Subcutaneous abdominal adipose tissue (tissue), 5 donors: ENCODE measurements at regions not wholly inside any gene's neighbourhood (a gene's known extent, or its start where the extent isn't known, plus 50 kb on each side); places are given as distances from the start of the nearest gene placed in this dataset.

Experiments
- H3K27ac ChIP-seq: one replicate; pipeline ENCODE4 v1.7.0; 2013; ENCODE audit warnings: low read depth, mild to moderate bottlenecking, inconsistent platforms, low read length, moderate library complexity
- H3K27me3 ChIP-seq, 5 donors: one replicate each; pipeline ENCODE4 v1.7.0; 2013; ENCODE audit warnings: low read length in 5 of 5, inconsistent platforms in 1 of 5; ENCODE audit not compliant: control insufficient read depth in 5 of 5, insufficient read depth in 4 of 5
- H3K36me3 ChIP-seq, 5 donors: one replicate each; pipeline ENCODE4 v1.7.0; 2013; ENCODE audit warnings: low read length in 5 of 5; ENCODE audit not compliant: control insufficient read depth in 5 of 5, insufficient read depth in 5 of 5
- H3K4me1 ChIP-seq, 5 donors: one replicate each; pipeline ENCODE4 v1.7.0; 2013; ENCODE audit warnings: low read length in 5 of 5, mild to moderate bottlenecking in 3 of 5, moderate library complexity in 1 of 5; ENCODE audit not compliant: control insufficient read depth in 5 of 5, insufficient read depth in 5 of 5
- H3K4me3 ChIP-seq, 5 donors: one replicate each; pipeline ENCODE4 v1.7.0; 2013; ENCODE audit warnings: low read length in 5 of 5, low read depth in 1 of 5
- H3K9ac ChIP-seq, 5 donors: one replicate each; pipeline ENCODE4 v1.7.0; 2013; ENCODE audit warnings: low read length in 5 of 5, mild to moderate bottlenecking in 4 of 5, moderate library complexity in 3 of 5
- H3K9me3 ChIP-seq, 5 donors: one replicate each; pipeline ENCODE4 v1.7.0; 2013; ENCODE audit warnings: low read length in 5 of 5; ENCODE audit not compliant: control insufficient read depth in 5 of 5
- donor health status: healthy.
- donor health status: healthy.
- donor health status: healthy.
- donor health status: healthy.
- donor health status: healthy.

DNA sequence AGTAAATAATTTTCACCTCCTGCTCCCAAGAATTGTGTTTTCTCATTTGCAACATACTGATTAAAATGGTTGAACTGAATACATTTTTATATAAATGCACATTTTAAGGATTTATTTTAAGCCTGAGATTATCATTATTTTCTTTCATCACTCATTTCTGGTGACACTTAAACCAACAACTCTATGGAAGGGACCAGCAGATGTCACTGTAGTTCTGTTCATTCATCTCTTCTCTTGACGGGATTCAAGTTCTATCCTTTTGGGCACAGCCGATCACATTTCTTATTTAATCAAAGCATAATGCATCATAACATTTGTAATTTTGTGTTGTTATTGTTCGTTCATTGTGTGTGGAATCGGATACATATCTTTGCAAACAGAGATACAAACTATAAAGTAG, 417.9 kb downstream of the HRH4 start:
- Histone ChIP-seq H3K9ac (no peak overlapping the region), H3K36me3 (no peaks in the 10 kb centered on the region), H3K27me3 (no peaks in the 10 kb centered on the region), H3K9me3 (peaks cover 0 to 5% (median 0%) of the 10 kb centered on the region in 5 donors), H3K4me3 (no peak overlapping the region), H3K27ac (no peak overlapping the region), H3K4me1 (peaks cover 0 to 4% (median 0%) of the 10 kb centered on the region in 5 donors)

DNA sequence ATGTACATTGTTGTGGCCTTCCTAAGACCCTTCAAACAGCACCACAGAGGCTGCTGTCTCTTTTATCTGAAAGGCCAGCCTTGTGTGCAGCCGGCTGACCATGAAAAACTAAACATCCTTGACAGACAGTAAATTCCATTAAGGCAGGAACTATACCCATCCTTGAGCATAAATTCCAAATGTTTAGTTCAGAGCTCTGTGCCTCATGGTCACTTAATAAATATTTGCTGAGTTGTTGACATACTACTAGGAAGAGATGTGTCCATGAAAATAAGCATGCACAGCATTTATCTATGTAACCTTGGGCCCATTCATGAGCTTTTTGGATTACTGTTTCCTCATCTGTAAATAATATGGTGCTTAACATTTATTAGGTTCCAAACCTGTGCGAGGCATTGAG, 424.8 kb downstream of the HRH4 start:
- Histone ChIP-seq H3K4me3 (no peak overlapping the region), H3K27me3 (no peaks in the 10 kb centered on the region), H3K4me1 (no peaks in the 10 kb centered on the region), H3K9ac (no peak overlapping the region), H3K36me3 (no peaks in the 10 kb centered on the region), H3K9me3 (peaks cover 0 to 6% (median 3%) of the 10 kb centered on the region in 5 donors), H3K27ac (no peak overlapping the region)

DNA sequence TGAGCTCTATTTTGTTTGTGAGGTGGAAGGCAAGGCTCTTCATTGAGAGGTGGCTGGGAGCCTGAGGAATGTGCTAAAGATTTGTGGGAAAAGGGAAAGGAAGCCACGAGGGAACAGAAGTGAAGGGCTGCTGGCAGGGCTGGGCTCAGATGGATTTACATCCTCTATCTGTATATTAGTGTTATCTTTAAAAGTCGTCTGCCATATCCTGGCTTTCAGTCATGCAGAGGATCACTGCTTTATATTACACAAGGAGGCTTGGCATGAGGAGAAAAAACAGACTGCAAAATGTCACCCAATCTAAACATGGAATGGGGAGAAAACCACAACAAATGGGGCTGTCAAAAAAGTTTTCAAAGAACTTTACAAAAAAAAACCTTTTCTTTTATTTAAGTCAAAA, 434.4 kb downstream of the HRH4 start:
- H3K4me1 ChIP-seq, result no peaks in the 10 kb centered on the region
- H3K27ac ChIP-seq, result no peak overlapping the region
- no peak overlapping the region for H3K9ac ChIP-seq
- no peaks in the 10 kb centered on the region for H3K36me3 ChIP-seq
- H3K27me3 ChIP-seq, result no peaks in the 10 kb centered on the region
- H3K9me3 ChIP-seq, result no peaks in the 10 kb centered on the region
- no peak overlapping the region for H3K4me3 ChIP-seq

DNA sequence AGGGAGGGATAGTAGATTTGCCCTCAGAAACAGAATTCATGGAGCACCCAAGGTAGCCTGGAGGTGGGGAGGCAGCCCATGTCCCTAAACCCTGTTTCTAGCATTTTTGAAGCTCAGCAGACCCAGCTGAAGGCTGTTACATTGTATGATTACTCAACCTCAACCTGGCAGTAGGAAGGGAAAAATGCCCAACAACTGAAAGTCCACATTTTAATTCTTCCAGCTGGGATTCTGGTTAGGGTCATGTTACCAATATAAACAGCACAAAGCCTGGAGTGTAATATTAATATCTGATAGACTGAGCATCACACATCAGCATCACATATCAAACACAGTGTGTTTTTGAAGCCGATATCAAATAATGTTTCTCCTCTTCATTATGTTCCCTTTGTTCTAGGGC, 437.0 kb downstream of the HRH4 start:
- no peak overlapping the region for H3K9ac ChIP-seq
- H3K4me1 ChIP-seq, result no peaks in the 10 kb centered on the region
- H3K9me3 ChIP-seq, result no peaks in the 10 kb centered on the region
- no peaks in the 10 kb centered on the region for H3K27me3 ChIP-seq
- H3K4me3 ChIP-seq, result no peak overlapping the region
- H3K27ac ChIP-seq, result no peak overlapping the region
- H3K36me3 ChIP-seq, result no peaks in the 10 kb centered on the region

DNA sequence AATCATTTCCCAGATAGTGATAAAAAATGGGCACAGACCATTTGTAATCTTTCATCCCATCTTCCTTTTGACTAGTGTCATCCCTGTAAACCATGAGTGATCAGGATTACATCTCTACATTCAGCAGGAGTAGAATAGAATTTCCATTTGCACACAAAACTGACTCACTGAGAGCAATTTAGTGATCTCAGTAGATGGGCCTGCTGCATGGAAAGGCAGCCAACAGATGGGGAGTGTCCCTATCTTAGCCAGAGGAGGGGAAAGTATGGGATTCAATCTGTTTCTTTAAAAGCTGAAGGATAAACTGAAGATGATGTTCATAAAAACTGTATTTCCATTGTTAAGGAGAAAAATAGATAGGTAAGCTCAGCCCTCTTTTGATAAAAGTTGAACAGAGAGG, 441.7 kb downstream of the ZNF521 start:
- Histone ChIP-seq H3K9me3 (peaks cover 0 to 4% (median 0%) of the 10 kb centered on the region in 5 donors), H3K9ac (no peak overlapping the region), H3K4me1 (peaks cover 0 to 7% (median 5%) of the 10 kb centered on the region in 5 donors), H3K4me3 (no peak overlapping the region), H3K36me3 (no peaks in the 10 kb centered on the region), H3K27ac (no peak overlapping the region), H3K27me3 (no peaks in the 10 kb centered on the region)

DNA sequence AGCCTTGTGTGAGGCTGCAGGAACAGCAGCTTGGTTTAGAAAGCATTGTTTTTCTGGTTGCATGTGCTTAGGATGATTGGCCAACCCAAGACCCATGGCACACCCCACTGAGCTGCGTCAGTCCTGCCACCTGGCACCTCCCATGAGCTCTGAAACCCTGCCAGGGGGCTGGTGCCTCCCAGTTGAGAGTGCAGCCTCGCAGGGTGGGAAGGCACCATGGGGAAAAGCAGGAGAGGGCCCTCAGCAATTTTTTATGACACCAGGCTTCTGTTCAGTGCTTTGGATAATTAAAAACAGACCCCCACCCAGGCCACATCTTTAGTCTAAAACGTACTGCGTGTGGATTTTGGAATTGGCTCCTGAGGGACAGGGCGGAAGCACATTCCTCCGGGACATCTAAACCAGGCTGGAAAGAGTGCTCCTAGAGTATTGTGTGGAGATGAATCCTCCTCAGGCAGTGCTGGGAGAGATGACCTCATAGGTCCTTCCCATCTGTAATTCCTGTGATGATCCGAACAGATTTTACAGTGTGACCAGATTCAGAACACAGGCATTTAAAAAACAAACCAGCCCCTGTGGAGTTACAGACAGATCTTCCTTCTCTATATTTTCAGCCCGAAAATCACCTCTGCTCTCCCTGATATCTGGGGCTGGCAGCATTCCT, 438.3 kb downstream of the ZNF521 start:
- Histone ChIP-seq H3K4me1 (peaks cover 0 to 7% (median 5%) of the 10 kb centered on the region in 5 donors), H3K9me3 (no peaks in the 10 kb centered on the region), H3K27me3 (no peaks in the 10 kb centered on the region), H3K36me3 (no peaks in the 10 kb centered on the region), H3K27ac (peak overlapping the region; percentile 12), H3K4me3 (no peak overlapping the region), H3K9ac (no peak overlapping the region)

DNA sequence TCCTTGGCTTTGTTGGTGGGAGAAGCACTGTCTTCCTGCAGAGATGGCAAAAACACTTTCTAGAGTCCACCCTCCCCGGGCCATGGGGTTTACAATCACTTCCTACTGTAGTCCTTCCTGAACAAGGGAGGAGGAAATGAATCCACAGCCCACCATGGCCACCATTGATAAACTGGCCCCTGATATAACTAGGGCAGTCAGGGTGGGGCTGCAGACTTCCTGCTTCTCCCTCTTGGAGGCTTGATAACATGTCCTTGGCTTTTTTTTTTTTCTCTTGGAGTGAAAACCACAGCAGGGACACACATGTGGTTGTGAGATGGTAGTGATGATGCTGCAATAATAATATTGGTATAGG, 437.8 kb downstream of the ZNF521 start:
- no peak overlapping the region for H3K4me3 ChIP-seq
- peaks cover 0 to 7% (median 5%) of the 10 kb centered on the region in 5 donors for H3K4me1 ChIP-seq
- H3K9me3 ChIP-seq, result no peaks in the 10 kb centered on the region
- H3K27me3 ChIP-seq, result no peaks in the 10 kb centered on the region
- H3K36me3 ChIP-seq, result no peaks in the 10 kb centered on the region
- H3K9ac ChIP-seq, result no peak overlapping the region
- peak overlapping the region; percentile 12 for H3K27ac ChIP-seq

DNA sequence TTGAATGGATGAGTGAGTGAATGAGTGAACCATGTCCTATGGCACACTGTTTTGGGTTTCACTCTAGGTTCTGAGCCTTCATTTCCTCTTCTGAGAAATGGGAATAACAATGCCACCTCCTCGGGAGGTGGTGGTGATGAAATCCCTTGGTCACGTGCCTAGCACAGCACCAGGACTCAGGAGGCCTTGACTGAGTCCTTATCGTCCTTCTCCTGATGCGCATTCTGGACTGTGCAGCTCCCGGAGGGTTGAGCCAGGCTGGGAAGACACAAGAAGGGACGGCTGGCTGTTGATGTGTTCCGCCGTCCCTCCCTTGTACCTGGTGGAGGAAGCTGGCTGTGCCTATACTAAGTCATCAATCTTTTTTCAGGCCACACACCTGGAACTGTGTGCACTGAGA, 437.3 kb downstream of the ZNF521 start:
- Histone ChIP-seq H3K27me3 (no peaks in the 10 kb centered on the region), H3K36me3 (no peaks in the 10 kb centered on the region), H3K4me3 (no peak overlapping the region), H3K9me3 (no peaks in the 10 kb centered on the region), H3K9ac (no peak overlapping the region), H3K27ac (no peak overlapping the region), H3K4me1 (peaks cover 0 to 7% (median 5%) of the 10 kb centered on the region in 5 donors)

DNA sequence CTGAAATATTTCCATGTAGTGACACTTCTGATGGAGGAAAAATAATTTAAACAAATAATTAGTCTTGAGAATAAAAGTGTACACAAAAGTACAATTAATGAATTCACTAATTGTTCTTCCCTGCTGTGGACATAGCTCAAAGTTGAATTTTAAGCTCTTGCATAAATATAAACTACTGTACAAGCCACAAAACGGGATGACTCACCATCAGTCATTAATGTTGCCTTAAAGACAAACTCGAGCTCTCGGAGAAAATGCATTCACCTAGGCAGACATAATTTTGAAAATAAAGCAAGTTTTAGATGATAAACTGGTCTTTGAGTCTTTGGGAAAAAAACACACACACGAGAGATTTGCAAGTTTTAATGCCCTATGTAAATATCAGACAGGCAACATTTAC, 436.4 kb downstream of the ZNF521 start:
- H3K4me3 ChIP-seq, result no peak overlapping the region
- H3K27ac ChIP-seq, result no peak overlapping the region
- H3K4me1 ChIP-seq, result peaks cover 0 to 7% (median 5%) of the 10 kb centered on the region in 5 donors
- no peaks in the 10 kb centered on the region for H3K36me3 ChIP-seq
- no peaks in the 10 kb centered on the region for H3K27me3 ChIP-seq
- H3K9me3 ChIP-seq, result no peaks in the 10 kb centered on the region
- no peak overlapping the region for H3K9ac ChIP-seq

DNA sequence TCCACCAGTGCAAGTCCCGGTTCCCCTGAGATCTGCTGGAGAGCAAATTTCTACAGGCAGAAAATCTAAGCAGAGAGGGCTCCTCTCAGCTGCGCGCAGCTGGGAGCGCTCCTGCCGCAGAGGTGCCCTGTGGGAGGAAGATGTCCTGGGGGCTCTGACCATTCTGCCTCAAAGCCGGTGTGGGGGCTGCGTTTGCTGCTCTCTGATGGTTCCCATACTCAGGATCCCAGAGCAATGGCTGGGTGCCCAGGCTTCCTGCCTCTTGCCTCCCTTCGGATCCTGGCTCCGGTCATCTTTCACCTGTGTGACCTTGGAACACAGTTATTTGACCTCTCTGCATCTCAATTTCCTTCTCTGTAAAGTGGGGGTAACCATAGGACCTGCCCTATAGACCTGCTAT, 434.2 kb downstream of the ZNF521 start:
- Histone ChIP-seq H3K4me1 (peaks cover 0 to 7% (median 5%) of the 10 kb centered on the region in 5 donors), H3K9me3 (no peaks in the 10 kb centered on the region), H3K4me3 (no peak overlapping the region), H3K27ac (no peak overlapping the region), H3K27me3 (no peaks in the 10 kb centered on the region), H3K36me3 (no peaks in the 10 kb centered on the region), H3K9ac (no peak overlapping the region)
